OCI-LY1 (cell line): ENCODE measurements at regions not wholly inside any gene's neighbourhood (a gene's known extent, or its start where the extent isn't known, plus 50 kb on each side); places are given as distances from the start of the nearest gene placed in this dataset.

ENCODE experiments used
- H2AFZ ChIP-seq: fragments of 200-600 bp; sonication (generic), shearing (Covaris generic); 2 replicates; pipeline ENCODE4 v1.6.0; 2014; ENCODE audit warnings: antibody characterized with exemption, mild to moderate bottlenecking, low read length
- H3F3A ChIP-seq: fragments of 200-600 bp; sonication (generic), shearing (Covaris generic); 2 replicates; pipeline ENCODE4 v1.6.0; 2014; ENCODE audit warnings: mild to moderate bottlenecking, antibody characterized with exemption, low read length, moderate library complexity; ENCODE audit not compliant: insufficient read depth
- H3K27ac ChIP-seq: fragments of 200-600 bp; sonication (generic); 2 replicates; pipeline ENCODE4 v1.5.1; 2014; ENCODE audit warnings: low read length, mixed run types, mild to moderate bottlenecking, low read depth; ENCODE audit not compliant: poor library complexity, severe bottlenecking
- H3K27me3 ChIP-seq: fragments of 200-600 bp; sonication (generic); 2 replicates; pipeline ENCODE4 v1.6.0; 2014; ENCODE audit warnings: antibody characterized with exemption, mild to moderate bottlenecking, low read length, moderate library complexity; ENCODE audit not compliant: insufficient read depth
- H3K36me3 ChIP-seq: fragments of 200-600 bp; sonication (generic); 2 replicates; pipeline ENCODE4 v1.6.1; 2014; ENCODE audit warnings: mild to moderate bottlenecking, antibody characterized with exemption, low read length, moderate library complexity, mixed read lengths; ENCODE audit not compliant: insufficient read depth
- H3K4me1 ChIP-seq: fragments of 200-600 bp; sonication (generic); 2 replicates; pipeline ENCODE4 v1.5.1; 2014; ENCODE audit warnings: mild to moderate bottlenecking, low read length, moderate library complexity; ENCODE audit not compliant: insufficient read depth, severe bottlenecking
- H3K4me2 ChIP-seq: fragments of 200-600 bp; sonication (generic), shearing (Covaris generic); 2 replicates; pipeline ENCODE4 v1.6.1; 2014; ENCODE audit warnings: low read length
- H3K4me3 ChIP-seq: fragments of 200-600 bp; sonication (generic); 2 replicates; pipeline ENCODE4 v1.5.1; 2014; ENCODE audit warnings: low read length, low read depth, mild to moderate bottlenecking, mixed read lengths; ENCODE audit not compliant: poor library complexity, severe bottlenecking
- H3K79me2 ChIP-seq: fragments of 200-600 bp; shearing (Covaris generic); 2 replicates; pipeline ENCODE4 v1.6.1; 2016; ENCODE audit warnings: mixed run types, low read length, mixed read lengths; ENCODE audit not compliant: insufficient read depth
- H3K9ac ChIP-seq: fragments of 200-600 bp; sonication (generic), shearing (Covaris generic); 2 replicates; pipeline ENCODE4 v1.6.1; 2014; ENCODE audit warnings: mild to moderate bottlenecking, low read length, mixed read lengths
- H3K9me2 ChIP-seq: fragments of 200-600 bp; sonication (generic), shearing (Covaris generic); 2 replicates; pipeline ENCODE4 v1.6.1; 2014; ENCODE audit warnings: low read depth, mild to moderate bottlenecking, low read length, mixed read lengths
- H3K9me3 ChIP-seq: fragments of 200-600 bp; shearing (Covaris generic); 2 replicates; pipeline ENCODE4 v1.6.1; 2014; ENCODE audit warnings: low read length, mixed read lengths
- H4K20me1 ChIP-seq: fragments of 200-600 bp; sonication (generic), shearing (Covaris generic); 2 replicates; pipeline ENCODE4 v1.6.0; 2016; ENCODE audit warnings: mild to moderate bottlenecking, low read length; ENCODE audit not compliant: insufficient read depth
- CTCF ChIP-seq: fragments of 200-600 bp; sonication (generic), shearing (Covaris generic); IDR thresholded peaks from 2 replicates; pipeline ENCODE4 v1.5.1; 2017; ENCODE audit warnings: mild to moderate bottlenecking, antibody characterized with exemption, low read length, moderate library complexity, mixed read lengths
- EZH2 ChIP-seq: fragments of 200-600 bp; sonication (generic), shearing (Covaris generic); IDR thresholded peaks from 2 replicates; pipeline ENCODE4 v1.8.0; 2017; ENCODE audit warnings: borderline replicate concordance, mixed run types, mild to moderate bottlenecking, antibody characterized with exemption, low read length, moderate library complexity, mixed read lengths

- H3K9me2 ChIP-seq, result no peaks in the 10 kb centered on the region
- no peaks in the 10 kb centered on the region; the same call in 1 of the 2 replicates for H3K27me3 ChIP-seq
- H3K4me2 ChIP-seq, result no peak overlapping the region
- H3K36me3 ChIP-seq, result no peaks in the 10 kb centered on the region
- no peaks in the 10 kb centered on the region for H4K20me1 ChIP-seq
- H3K79me2 ChIP-seq, result no peaks in the 10 kb centered on the region
- no peaks in the 10 kb centered on the region for H3F3A ChIP-seq
- no peak for TF ChIP-seq EZH2
- TF ChIP-seq CTCF, result no peak
- H3K9ac ChIP-seq, result no peak overlapping the region
- no peak overlapping the region for H3K4me3 ChIP-seq
- no peaks in the 10 kb centered on the region for H3K4me1 ChIP-seq
- no peak overlapping the region for H3K27ac ChIP-seq
- H2AFZ ChIP-seq, result no peak overlapping the region
- H3K9me3 ChIP-seq, result no peaks in the 10 kb centered on the region
These were observed 292.9 kb downstream of the THBS2 start for GRCh38 chr6:168960551-168961263.

- Histone ChIP-seq H3K9me3 (no peaks in the 10 kb centered on the region), H3K4me2 (no peak overlapping the region), H3K79me2 (no peaks in the 10 kb centered on the region), H3K9ac (no peak overlapping the region), H4K20me1 (no peaks in the 10 kb centered on the region), H3K4me3 (no peak overlapping the region), H3F3A (no peaks in the 10 kb centered on the region), H2AFZ (no peak overlapping the region), H3K4me1 (no peaks in the 10 kb centered on the region), H3K27me3 (no peaks in the 10 kb centered on the region; the same call in 1 of the 2 replicates), H3K36me3 (no peaks in the 10 kb centered on the region), H3K27ac (no peak overlapping the region), H3K9me2 (no peaks in the 10 kb centered on the region)
- TF ChIP-seq EZH2 (no peak), CTCF (no peak)
These were observed 293.9 kb downstream of the THBS2 start for GRCh38 chr6:168959696-168960095.

GRCh38 chr6:168956884-168957730 lies 296.5 kb downstream of the THBS2 start:
- Histone ChIP-seq H3F3A (no peaks in the 10 kb centered on the region), H4K20me1 (no peaks in the 10 kb centered on the region), H3K79me2 (no peaks in the 10 kb centered on the region), H3K4me1 (no peaks in the 10 kb centered on the region), H2AFZ (no peak overlapping the region), H3K27me3 (no peaks in the 10 kb centered on the region; the same call in 1 of the 2 replicates), H3K36me3 (no peaks in the 10 kb centered on the region), H3K4me3 (no peak overlapping the region), H3K27ac (no peak overlapping the region), H3K9me3 (no peaks in the 10 kb centered on the region), H3K9ac (no peak overlapping the region), H3K4me2 (no peak overlapping the region), H3K9me2 (no peaks in the 10 kb centered on the region)
- TF ChIP-seq CTCF (peak; percentile 86), EZH2 (no peak)
